ENCODE measurements at regions not wholly inside any gene's neighbourhood (a gene's known extent, or its start where the extent isn't known, plus 50 kb on each side); places are given as distances from the start of the nearest gene placed in this dataset.

- no peak for DNase-seq (ENCODE audit: low read depth, low spot score)
- Histone ChIP-seq H3K9me3 (ENCODE audit: control insufficient read depth, insufficient read depth, low read length) (no peaks in the 10 kb centered on the region), H3K27ac (ENCODE audit: low read depth, low read length) (no peak overlapping the region), H3K27me3 (ENCODE audit: control insufficient read depth, insufficient read depth, low read length) (no peaks in the 10 kb centered on the region), H3K4me3 (ENCODE audit: low read depth, low read length) (no peak overlapping the region)
- ChIA-PET POLR2A (no interaction called here), CTCF (no interaction called here)
- TF ChIP-seq CTCF (IDR thresholded peaks at IDR 0.05; ENCODE audit: low read depth, low read length), result no peak
Observed at GRCh38 chr6:97645757-97646156, 362.7 kb upstream of the MMS22L start.

- Histone ChIP-seq H3K4me3 (ENCODE audit: low read depth, low read length) (no peak overlapping the region), H3K27ac (ENCODE audit: low read depth, low read length) (no peak overlapping the region), H3K27me3 (ENCODE audit: control insufficient read depth, insufficient read depth, low read length) (no peaks in the 10 kb centered on the region), H3K9me3 (ENCODE audit: control insufficient read depth, insufficient read depth, low read length) (no peaks in the 10 kb centered on the region)
- ChIA-PET CTCF (interaction anchor here (0.9 kb wide), 1 partner anchor 438 kb away, joined by 3 read pairs; no protein-coding TSS in a partner anchor), POLR2A (no interaction called here)
- no peak for TF ChIP-seq CTCF (IDR thresholded peaks at IDR 0.05; ENCODE audit: low read depth, low read length)
- DNase-seq (ENCODE audit: low read depth, low spot score), result no peak
Observed at GRCh38 chr6:97653076-97653475, 370.1 kb upstream of the MMS22L start.

- ChIA-PET CTCF (no interaction called here), POLR2A (no interaction called here)
- TF ChIP-seq CTCF (IDR thresholded peaks at IDR 0.05; ENCODE audit: low read depth, low read length), result no peak
- no peaks in the 10 kb centered on the region for H3K9me3 ChIP-seq (ENCODE audit: control insufficient read depth, insufficient read depth, low read length)
- no peak overlapping the region for H3K27ac ChIP-seq (ENCODE audit: low read depth, low read length)
- DNase-seq (ENCODE audit: low read depth, low spot score), result no peak
- H3K27me3 ChIP-seq (ENCODE audit: control insufficient read depth, insufficient read depth, low read length), result no peaks in the 10 kb centered on the region
- no peak overlapping the region for H3K4me3 ChIP-seq (ENCODE audit: low read depth, low read length)
Observed at GRCh38 chr6:97653517-97653916, 370.5 kb upstream of the MMS22L start.

GRCh38 chr6:97654674-97655073, 371.7 kb upstream of the MMS22L start:
- ChIA-PET CTCF (no interaction called here), POLR2A (no interaction called here)
- no peak overlapping the region for H3K4me3 ChIP-seq (ENCODE audit: low read depth, low read length)
- no peaks in the 10 kb centered on the region for H3K9me3 ChIP-seq (ENCODE audit: control insufficient read depth, insufficient read depth, low read length)
- no peak overlapping the region for H3K27ac ChIP-seq (ENCODE audit: low read depth, low read length)
- H3K27me3 ChIP-seq (ENCODE audit: control insufficient read depth, insufficient read depth, low read length), result no peaks in the 10 kb centered on the region
- TF ChIP-seq CTCF (IDR thresholded peaks at IDR 0.05; ENCODE audit: low read depth, low read length), result no peak
- DNase-seq (ENCODE audit: low read depth, low spot score), result no peak

GRCh38 chr6:97656236-97656635, 373.2 kb upstream of the MMS22L start:
- ChIA-PET POLR2A (no interaction called here), CTCF (no interaction called here)
- H3K27me3 ChIP-seq (ENCODE audit: control insufficient read depth, insufficient read depth, low read length), result no peaks in the 10 kb centered on the region
- no peaks in the 10 kb centered on the region for H3K9me3 ChIP-seq (ENCODE audit: control insufficient read depth, insufficient read depth, low read length)
- TF ChIP-seq CTCF (IDR thresholded peaks at IDR 0.05; ENCODE audit: low read depth, low read length), result no peak
- no peak overlapping the region for H3K27ac ChIP-seq (ENCODE audit: low read depth, low read length)
- no peak for DNase-seq (ENCODE audit: low read depth, low spot score)
- H3K4me3 ChIP-seq (ENCODE audit: low read depth, low read length), result no peak overlapping the region

Measured in AG04450 (cell line).